ENCODE measurements at regions not wholly inside any gene's neighbourhood (a gene's known extent, or its start where the extent isn't known, plus 50 kb on each side); places are given as distances from the start of the nearest gene placed in this dataset.

GRCh38 chr2:58730764-58731487, 489.8 kb upstream of the FANCL start:
- DNase-seq, result no peak
- no peaks in the 10 kb centered on the region for H3K27me3 ChIP-seq
- H3K36me3 ChIP-seq, result no peaks in the 10 kb centered on the region
- H3K9me3 ChIP-seq, result no peaks in the 10 kb centered on the region
- intact Hi-C loops (cut with DNase I), result no loop called here
- TF ChIP-seq POLR2A (IDR thresholded peaks at IDR 0.05) (no peak), EP300 (IDR thresholded peaks at IDR 0.05) (no peak)
- TF ChIP-seq, protein P1, sequence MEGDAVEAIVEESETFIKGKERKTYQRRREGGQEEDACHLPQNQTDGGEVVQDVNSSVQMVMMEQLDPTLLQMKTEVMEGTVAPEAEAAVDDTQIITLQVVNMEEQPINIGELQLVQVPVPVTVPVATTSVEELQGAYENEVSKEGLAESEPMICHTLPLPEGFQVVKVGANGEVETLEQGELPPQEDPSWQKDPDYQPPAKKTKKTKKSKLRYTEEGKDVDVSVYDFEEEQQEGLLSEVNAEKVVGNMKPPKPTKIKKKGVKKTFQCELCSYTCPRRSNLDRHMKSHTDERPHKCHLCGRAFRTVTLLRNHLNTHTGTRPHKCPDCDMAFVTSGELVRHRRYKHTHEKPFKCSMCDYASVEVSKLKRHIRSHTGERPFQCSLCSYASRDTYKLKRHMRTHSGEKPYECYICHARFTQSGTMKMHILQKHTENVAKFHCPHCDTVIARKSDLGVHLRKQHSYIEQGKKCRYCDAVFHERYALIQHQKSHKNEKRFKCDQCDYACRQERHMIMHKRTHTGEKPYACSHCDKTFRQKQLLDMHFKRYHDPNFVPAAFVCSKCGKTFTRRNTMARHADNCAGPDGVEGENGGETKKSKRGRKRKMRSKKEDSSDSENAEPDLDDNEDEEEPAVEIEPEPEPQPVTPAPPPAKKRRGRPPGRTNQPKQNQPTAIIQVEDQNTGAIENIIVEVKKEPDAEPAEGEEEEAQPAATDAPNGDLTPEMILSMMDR (IDR thresholded peaks at IDR 0.05), result no peak
- no peak overlapping the region for H3K4me3 ChIP-seq
- no peak overlapping the region for H3K27ac ChIP-seq
- 45 to 49% (median 48%) methylated on average over 5 of the region's 5 CpGs for WGBS, 3 donors
- no peaks in the 10 kb centered on the region for H3K4me1 ChIP-seq (ENCODE audit: insufficient read depth)

GRCh38 chr2:58727981-58728656, 487.0 kb upstream of the FANCL start:
- Histone ChIP-seq H3K36me3 (no peaks in the 10 kb centered on the region), H3K27ac (no peak overlapping the region), H3K4me3 (no peak overlapping the region), H3K27me3 (no peaks in the 10 kb centered on the region), H3K4me1 (ENCODE audit: insufficient read depth) (no peaks in the 10 kb centered on the region), H3K9me3 (no peaks in the 10 kb centered on the region)
- intact Hi-C loops (cut with DNase I), result no loop called here
- 92 to 95% (median 94%) methylated on average over 2 of the region's 2 CpGs for WGBS, 3 donors
- DNase-seq, result no peak
- no peak for TF ChIP-seq EP300 (IDR thresholded peaks at IDR 0.05)
- TF ChIP-seq, protein P1 (IDR thresholded peaks at IDR 0.05), result no peak
- TF ChIP-seq POLR2A (IDR thresholded peaks at IDR 0.05), result no peak

GRCh38 chr2:58721912-58722591, 480.9 kb upstream of the FANCL start:
- Histone ChIP-seq H3K9me3 (no peaks in the 10 kb centered on the region), H3K27me3 (no peaks in the 10 kb centered on the region), H3K27ac (no peak overlapping the region), H3K4me3 (no peak overlapping the region), H3K4me1 (ENCODE audit: insufficient read depth) (no peaks in the 10 kb centered on the region), H3K36me3 (no peaks in the 10 kb centered on the region)
- DNase-seq, result no peak
- WGBS, 3 donors, result 62 to 73% (median 73%) methylated on average over 4 of the region's 4 CpGs
- TF ChIP-seq, protein P1 (IDR thresholded peaks at IDR 0.05), result no peak
- intact Hi-C loops (cut with DNase I), result no loop called here

DNA sequence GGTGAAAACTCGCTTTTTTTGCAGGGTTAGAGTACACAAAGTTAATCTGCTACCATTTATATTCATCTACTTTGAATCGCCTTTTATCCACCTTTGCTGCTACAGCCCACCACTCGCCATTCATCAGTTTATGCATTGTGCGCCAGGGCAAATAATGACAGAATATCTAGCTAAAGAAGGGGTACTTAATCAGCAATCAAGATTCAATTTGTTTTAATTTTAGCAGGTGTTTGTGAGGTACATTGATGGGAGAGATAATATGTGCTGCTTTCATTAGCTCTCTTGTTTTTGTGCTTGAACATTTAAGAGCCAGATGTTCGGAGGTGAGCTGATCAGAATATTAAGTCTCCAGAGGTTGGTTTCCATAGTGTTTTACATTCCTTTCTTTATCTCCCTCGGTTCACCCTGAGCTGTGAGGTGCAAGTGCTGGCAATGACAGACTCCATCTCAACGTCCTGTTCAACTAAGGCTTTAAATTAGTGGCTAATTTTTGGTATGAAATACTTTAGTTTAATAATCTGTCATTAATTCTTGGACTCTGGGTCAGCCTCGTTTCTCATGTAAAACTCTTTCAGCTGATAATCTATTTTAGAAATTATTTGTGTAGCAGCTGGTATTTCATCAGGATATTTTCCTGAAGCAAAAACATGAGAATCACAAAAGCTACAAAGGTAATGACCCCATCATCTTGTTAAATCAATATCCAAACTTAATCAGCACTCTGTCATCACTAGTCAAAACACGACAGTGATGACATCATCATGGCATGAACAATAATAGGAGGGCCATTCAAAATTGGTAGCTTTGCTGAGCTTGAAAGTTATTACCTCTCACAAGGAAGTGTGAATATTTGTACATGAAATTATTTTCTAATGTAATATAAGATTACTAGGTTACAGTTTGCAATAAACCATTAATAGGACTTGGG, 479.9 kb upstream of the FANCL start:
- Histone ChIP-seq H3K4me1 (ENCODE audit: insufficient read depth) (no peaks in the 10 kb centered on the region), H3K9me3 (no peaks in the 10 kb centered on the region), H3K27ac (no peak overlapping the region), H3K4me3 (no peak overlapping the region), H3K36me3 (no peaks in the 10 kb centered on the region), H3K27me3 (no peaks in the 10 kb centered on the region)
- DNase-seq, result no peak
- intact Hi-C loops (cut with DNase I), result no loop called here
- TF ChIP-seq EP300 (IDR thresholded peaks at IDR 0.05), result no peak
- TF ChIP-seq, protein P1 (IDR thresholded peaks at IDR 0.05), result no peak
- TF ChIP-seq POLR2A (IDR thresholded peaks at IDR 0.05), result no peak
- 50 to 61% (median 52%) methylated on average over 9 of the region's 9 CpGs for WGBS, 3 donors
